Myocyte (in vitro differentiated cells): ENCODE measurements at regions not wholly inside any gene's neighbourhood (a gene's known extent, or its start where the extent isn't known, plus 50 kb on each side); places are given as distances from the start of the nearest gene placed in this dataset.
"Not testable (repeated sequence)": the region's sequence is repeated elsewhere in the genome, so short reads cannot be mapped to it uniquely, and the experiment has no call there.

ENCODE experiments used
- DNase-seq: peaks from one replicate; pipeline ENCODE4 v3.0.0-alpha.2; 2012; ENCODE audit warnings: low read depth

DNA sequence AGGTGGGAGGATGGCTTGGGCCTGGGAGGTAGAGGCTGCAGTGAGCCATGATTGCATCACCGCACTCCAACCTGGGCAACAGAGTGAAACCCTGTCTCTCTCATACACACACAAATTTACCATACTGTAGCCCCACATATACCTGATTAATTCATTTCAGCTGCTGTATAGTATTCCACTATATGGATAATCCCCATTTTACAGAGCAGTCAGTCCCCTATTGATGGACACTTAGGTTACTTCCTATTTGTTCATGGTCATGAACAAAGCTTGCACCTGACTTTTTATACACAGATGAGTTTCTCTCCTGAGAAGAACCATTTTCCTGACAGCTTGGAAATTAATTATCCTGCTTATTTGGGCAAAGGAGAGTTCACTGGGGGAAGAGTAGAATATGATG lies 59.2 kb downstream of the EMX2 start:
- DNase-seq = no peak

DNA sequence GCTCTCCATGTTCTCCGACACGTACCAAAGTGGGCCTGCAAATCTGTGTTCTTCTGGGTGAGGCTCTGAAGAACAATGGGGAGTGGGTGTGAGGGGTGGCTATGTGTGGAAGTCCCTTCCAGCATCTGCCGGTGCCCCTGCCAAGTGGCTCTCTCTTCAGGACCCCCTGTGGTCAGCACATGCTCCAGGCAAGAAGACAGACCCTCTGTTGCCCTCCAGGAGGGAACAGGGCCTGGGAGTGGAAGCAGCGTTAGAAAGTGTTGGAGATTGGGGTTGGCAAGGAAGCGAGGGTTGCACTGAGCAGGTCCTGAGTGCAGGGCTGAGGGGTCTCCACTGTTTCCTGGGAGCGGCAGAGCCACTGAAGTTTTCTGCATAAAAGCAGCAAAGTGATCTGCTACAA lies 60.5 kb downstream of the EMX2 start:
- no peak for DNase-seq

DNA sequence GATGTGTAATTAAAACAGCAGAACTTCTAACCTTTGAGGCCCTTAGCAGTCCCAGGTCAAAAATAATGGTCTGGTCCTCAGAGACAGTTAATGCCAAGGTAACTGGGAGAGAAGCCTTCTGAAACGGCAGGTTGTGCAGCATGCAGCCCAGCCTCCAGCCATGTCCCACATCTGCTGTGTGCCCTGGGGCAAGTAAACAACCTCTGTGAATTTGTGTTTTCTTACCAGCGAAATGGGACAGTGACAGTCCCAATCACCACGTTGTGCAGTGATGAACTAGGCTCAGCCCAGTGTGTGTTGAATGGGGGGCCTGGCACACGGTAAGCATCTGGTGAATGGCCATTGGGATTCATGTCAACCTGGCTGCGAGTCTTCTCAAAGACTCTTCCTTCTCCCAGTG lies 61.2 kb downstream of the EMX2 start:
- no peak for DNase-seq

DNA sequence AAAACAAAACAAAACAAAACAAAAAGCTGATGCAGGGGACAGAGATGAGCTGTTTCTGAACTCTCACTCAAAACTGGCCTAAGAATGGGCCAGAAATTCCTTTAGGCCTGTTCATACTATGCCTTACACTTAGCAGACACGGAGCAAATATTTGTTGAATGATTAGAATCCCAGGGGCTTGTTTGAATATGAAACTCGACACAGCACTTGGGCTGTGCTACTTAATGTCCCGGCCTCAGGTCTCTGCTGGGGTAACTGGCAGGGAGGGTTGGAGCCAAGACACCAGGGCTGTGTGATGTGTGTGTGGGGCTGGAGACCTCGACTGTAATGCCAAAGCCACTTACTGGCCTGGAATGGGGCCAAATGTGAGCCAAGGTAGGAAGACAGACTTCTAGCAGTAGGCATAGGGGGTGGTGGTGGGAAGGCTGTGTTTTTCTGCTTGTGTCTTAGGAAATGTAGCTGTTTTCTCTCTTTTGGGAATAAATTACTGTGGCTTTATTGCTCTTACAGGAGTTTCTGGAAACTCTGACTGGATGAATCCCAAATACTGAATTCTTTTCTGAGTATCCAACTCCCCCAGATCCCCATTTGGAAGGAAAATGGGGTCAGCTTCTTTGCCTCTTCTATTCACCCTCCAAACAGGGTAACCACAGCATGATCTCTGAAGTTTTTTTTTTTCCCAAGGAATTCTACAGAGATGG lies 66.7 kb downstream of the EMX2 start:
- DNase-seq = peak; percentile 16

DNA sequence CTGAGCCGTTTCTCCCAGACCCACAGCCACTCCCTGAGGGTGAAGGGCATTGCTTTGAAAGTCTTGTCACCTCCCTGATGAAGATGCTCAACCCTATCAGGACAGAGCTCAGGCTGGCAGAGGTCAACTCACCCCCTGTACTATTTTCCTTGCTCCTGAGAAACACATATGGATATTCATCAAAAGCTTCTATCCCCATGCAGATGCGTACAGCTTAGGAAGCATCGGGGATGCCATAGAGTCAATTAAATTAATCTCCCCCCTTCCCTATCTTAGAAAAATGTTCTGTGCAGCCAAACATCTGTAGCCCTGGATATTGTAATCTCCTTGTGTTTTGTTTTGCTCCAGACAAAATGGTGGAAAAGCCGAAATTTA lies 67.2 kb downstream of the EMX2 start:
- no peak for DNase-seq

DNA sequence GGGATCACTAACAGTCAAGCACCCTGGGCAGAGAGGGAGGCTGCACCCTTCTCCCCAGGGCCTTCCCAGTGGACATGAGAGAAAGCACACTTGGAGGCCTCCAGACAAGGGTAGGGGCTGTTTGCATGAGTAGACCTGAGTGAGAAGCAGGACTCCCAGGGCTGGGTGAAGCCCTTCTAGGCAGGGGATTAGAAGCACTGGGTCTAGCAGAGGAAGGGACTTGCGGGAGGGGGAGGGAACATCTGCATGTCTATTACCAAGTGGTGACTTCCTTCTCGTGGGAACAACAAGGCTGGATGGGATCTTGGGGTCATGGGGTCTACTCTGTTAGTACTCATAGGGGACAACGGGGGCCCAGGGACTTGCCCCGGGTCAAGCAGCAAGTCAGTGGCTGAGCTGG lies 67.8 kb downstream of the EMX2 start:
- DNase-seq = no peak

DNA sequence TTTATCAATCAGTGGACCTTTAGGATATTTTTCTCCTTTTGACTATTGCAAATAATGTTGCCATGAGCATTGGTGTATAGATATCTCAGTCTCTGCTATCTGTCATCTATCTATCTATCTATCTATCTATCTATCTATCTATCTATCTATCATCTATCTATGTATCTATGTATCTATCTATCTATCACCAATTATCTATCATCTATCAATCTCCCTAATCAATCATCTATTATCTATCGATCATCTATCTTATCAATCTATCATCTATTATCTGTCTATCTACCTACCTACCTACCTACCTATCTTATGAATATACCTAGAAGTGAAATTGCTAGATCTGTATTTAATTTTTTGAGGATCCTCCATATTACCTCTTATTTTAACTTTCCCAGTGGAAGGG lies 69.6 kb downstream of the EMX2 start:
- no peak for DNase-seq

DNA sequence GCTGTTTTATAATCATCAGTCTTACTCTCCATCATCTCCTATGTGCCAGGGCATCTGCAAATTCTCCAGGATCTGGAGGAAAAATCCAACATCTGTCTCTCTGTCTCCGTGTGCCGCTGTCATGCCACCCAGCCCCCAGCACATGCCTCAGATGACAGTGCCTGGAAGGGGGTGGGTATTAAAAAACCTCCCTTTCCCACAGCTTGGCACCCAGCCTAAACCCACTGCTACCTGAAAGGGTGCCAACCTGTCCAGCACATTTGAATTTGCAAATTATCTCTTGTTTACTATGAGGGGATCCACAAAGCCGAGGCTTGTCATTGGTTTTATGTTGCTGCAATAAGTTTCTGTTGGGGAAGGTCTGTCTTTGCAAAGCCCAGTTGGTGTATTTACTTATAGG lies 73.1 kb downstream of the EMX2 start:
- DNase-seq = no peak

DNA sequence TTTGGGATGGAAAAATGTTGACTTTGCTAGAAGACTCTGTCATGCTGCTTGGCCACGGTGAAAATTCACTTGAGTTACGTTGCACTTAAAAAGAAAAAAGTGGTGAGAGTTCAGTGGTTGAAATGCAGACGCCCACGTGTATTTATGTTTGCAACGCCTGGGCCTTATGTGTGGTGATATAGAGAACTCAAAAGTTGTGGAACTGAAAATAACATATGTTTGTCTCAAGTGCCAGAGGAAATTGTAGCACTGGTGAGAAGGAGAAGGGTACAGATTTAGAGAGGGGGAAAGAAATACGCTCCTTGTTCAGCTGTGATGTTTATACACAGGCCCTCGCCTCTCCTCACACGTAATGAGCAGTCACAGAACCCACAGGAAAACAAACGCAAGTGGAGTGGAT lies 73.6 kb downstream of the EMX2 start:
- DNase-seq = no peak

DNA sequence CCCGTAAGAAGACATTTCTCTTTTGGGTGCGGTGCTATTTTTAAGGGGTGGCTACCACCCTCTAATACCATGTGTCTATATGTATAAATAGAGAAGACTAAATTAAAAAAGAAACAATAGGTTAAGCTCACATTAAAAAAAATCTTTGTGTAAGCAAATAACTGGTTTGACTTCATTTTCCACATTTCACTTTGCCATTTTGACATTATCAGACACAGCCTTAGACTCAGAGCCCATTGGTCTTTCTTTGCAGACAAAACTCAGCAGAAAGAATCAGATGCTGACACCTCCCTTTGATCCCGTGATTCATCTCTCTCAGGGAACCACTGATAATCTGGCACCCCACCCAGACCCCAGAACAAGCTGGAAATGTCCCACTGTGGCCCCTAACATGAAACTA lies 74.5 kb downstream of the EMX2 start:
- no peak for DNase-seq

DNA sequence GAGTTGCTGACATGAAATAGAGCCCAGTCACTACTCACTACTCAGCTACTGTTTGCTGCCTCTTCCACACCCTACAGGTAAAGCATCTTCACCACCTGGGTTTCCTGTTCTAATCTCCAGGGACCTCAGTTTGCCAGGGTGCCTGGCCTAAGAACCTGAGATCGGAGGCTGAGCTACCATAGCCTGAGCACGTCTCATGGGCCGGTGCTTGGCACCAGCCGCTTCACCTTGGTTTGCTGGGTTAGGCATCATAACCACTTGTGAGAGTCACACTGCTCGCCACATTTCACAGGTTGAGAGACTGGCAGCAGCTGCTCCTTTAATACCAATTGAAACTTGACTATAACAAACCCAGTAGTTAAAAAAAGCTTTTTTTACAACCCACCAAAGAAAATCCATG lies 75.1 kb downstream of the EMX2 start:
- DNase-seq = no peak

DNA sequence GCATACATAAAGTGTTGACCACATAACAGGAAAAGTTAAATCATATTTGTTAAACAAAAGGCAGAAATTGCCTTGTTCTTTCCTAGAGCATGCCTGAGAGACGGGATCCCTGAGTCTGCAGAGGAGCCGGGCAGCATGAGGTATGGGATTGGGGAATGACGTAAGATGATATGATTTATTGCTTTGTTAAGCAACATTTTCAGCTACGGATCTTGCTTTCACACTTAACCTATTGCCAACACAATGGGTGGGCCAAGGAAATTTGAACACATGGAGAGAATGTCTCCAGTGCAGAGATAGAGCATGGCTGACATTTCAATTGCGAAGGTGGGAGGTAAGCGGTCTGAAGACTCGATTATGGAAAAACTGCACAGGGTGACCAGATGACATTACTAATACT lies 76.7 kb downstream of the EMX2 start:
- no peak for DNase-seq

DNA sequence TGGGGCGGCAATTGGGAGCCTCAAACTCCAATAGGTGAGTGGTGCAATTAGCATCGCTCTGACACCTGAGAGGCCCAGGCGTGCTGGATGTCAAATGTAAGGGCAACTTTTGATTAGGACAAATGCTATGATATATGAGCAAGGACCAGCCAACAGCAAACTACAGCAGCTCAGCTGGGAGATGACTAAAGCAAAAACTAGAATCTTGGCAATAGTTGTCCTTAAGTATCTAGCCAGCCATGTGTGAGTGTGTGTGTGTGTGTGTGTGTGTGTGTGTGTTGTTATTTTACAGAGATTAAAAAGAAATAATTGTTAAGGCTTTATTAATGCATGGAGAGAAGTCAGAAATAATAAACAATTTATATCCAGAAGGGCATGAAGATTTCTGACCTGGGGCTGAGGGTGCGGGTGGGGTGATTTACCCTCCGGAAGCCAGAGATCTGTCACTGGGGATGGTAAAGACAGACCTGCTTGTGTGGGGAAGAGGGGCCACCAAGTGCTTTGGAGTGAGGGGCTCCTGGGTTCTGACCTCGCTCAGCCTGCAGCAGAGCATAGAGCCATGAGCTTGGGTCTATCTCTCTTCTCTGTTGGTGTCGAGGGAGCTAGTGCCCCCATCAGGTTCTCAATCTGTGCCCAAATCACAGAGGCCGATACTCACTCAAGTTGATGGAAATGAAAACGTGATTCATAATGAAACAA lies 77.3 kb downstream of the EMX2 start:
- no peak for DNase-seq

DNA sequence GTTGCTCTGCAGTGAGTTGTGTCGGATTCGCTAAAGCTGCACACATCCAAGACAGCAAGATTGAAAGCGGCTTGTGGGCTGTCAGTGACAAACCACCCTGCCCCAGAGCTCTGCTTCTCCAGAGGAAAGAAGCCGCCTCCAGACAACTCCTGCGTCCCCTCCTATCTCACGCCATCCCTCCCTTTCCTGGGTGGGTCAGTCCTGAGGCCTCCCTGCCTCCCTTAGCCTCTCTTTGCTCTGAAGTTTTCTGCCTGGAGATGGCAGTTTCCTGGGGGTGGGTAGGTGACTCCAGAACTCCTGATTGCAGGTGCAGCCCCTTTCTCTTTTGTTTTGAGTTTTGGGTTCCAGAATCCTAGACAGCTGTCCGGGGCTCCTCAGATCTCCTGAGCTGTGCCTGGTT lies 78.7 kb downstream of the EMX2 start:
- no peak for DNase-seq

DNA sequence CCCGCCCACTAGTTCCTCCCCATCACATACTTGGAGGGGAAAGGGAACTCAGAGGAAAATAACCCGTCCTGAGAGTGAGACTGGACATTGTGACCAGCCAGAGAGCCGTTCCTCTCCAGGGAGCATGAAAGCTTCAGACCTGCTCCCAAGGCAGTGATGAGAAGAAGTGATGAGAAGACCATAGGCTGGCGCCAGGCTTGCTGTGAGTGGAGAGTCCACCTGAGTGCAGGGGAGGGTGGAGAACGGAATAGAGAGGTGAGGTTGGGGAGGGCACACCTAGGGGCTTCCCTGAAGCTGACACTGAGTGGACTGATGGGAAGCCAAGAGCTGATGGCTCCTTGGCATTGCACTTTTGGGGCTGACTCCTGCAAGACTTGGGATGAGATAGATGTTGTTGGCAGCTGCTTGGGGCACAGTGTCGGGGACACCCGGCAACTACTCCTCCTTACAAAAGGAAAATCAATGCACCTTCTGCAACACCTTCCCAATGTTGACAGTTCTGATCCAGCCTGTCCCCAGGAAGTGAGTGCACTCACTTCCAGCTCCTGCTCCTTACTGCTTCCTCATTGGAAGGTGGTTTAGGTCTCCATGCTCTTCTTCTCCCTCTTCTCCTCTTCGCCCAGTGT lies 79.4 kb downstream of the EMX2 start:
- no peak for DNase-seq

DNA sequence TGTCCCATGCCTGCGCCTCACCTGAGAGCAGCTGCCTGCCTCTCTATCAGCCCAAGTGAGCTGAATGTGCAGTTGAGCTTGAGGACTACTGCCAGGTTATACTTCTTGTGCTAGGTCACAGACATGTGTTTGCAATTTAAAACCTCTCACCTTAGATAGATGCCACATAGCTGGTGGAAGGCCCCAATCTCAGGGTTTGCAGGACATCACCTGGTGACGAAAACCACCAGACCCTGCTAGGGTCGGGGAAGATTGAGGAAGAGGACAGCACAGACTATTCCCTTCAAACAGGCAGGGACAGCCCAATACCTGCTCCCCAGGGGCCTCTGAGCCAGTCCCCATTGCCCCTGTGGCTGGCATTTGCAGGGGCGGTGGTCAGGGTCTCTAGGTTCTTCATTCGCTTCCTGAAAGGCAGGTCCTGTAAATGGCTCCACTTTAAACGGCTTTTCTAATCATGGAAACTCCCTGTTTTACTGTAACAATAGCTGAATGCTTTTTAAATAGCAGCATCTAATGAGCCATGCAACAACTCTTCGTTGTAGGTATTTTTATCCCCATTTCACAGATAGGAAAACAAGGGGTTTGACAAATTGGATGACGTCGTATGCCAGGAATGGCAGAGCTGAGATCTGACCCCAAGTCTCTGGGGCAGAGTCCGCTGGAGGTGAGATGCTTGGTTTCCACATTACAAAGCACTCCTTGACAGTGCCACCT lies 80.1 kb downstream of the EMX2 start:
- DNase-seq = no peak

DNA sequence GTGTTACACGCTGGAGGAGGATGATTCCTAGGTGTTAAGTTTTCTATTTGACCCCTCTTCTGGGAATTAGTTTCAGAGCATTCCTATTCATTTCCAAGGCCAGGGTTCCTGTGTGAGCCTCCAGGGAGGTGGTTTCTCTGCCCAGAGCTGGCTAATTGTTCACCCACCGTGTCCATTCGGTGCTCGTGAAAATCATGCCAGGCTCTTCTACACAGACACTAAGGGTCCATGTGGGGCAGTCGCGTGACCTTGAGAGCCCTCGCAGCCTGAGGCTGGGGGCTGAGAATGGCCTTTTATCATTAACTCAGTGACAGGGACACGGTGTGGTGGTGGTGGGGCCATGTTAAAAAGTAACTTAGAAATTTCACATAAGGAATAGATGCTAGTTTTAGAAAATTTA lies 83.7 kb downstream of the EMX2 start:
- DNase-seq = no peak

DNA sequence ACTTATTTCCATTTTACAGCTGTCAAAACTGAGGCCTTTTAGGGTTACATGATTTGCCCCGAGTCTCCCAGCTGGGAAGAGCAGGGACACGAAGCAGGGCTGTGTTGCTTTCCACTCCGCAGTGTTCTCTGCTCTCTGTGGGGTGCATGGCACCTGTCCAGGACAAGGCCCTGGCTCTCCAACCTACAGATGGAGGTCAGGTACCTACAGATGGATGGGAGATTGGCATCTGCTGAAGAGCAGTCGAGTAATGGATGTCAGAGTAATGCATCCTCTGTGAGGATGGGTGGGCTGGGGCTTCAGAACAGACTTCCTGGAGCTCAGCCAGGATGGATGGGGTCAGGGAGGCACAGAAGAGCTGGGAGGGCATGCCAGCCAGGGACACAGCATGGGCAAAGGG lies 85.0 kb downstream of the EMX2 start:
- DNase-seq = no peak

DNA sequence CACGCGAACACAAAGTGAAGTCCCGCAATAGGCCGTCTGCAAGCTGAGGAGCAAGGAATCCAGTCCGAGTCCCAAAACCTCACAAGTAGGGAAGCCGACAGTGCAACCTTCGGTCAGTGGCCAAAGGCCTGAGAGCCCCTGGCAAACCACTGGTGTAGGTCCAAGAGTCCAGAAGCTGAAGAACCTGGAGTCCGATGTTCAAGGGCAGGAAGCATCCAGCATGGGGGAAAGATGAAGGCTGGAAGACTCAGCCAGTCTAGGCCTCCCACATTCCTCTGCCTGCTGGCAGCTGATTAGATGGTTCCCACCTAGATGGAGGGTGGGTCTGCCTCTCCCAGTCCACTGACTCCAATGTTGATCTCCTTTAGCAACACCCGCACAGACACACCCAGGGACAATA lies 87.2 kb downstream of the EMX2 start:
- not testable (repeated sequence) for DNase-seq

DNA sequence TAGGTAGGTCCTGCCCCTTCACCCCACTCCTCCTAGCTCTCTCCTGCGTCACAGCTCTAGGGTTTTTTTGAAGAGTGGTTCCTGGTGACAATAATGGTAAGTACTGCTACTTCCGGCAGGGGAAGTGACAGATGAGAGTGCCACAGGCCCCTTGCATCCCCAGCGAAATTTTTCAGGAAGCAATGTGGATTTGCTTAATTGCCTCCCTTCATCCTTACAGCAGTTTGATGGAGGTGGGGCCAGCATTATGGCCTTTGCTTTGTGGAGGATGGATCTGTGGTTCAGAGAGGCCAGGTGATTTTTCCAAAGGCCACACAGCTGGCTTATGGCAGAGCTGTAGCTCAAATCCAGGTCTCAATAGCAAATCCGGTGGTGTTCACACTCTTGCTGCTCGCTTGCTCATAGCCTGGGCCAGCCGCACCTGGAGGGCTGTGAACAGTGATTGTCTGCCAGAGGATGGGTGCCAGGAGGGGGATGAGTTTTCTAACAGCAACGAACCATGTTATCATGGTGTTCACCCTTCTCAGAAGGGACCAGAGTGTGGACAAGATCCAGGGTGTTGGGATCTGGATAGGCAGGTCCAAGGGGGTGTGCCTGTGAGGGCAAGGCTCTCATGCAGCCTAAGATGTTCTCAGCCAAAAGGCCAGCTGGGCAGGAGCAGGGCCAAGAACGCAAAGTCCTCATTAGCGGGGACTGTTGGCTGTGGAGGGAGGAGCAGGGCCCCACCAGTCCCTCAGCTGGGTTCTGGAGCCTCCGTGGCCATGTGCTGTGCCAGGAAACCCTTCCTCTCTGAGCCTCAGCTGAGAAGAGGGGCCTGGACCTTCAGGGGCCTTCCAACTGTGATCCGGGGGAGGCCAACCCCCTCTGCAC lies 89.0 kb downstream of the EMX2 start:
- DNase-seq = no peak

DNA sequence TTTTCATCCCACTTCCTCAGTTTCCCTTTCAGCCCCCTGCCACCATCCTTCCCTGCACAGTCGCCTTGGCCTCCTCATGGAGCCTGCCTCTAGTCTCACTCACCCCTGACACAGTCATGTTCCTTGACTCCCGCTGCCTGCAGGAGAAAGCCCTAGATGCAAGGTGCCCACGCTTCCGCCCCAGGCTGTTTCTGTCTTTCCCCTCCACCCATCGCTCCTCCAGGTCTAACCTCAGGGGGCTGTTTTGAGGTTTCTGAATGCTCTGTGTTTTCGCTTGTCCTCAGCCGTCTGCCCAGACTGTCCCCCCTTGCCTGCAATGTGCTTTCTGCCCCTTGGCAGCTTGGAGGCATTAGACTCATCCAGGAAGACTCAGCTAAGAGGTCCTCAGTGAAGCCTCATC lies 89.9 kb downstream of the EMX2 start:
- DNase-seq = no peak
